HS-5 (cell line): ENCODE measurements at regions not wholly inside any gene's neighbourhood (a gene's known extent, or its start where the extent isn't known, plus 50 kb on each side); places are given as distances from the start of the nearest gene placed in this dataset.

Source experiments
- DNase-seq: peaks from one replicate; pipeline ENCODE4 v3.0.0-alpha.2; 2012; ENCODE audit warnings: low read depth

GRCh38 chr13:22311734-22312404 lies 641.0 kb downstream of the FGF9 start:
- DNase-seq, result no peak

GRCh38 chr13:22312405-22312803 lies 641.5 kb downstream of the FGF9 start:
- no peak for DNase-seq

- no peak for DNase-seq
These were observed 645.7 kb downstream of the FGF9 start for GRCh38 chr13:22316494-22317025.

GRCh38 chr13:22320991-22321390 lies 650.1 kb downstream of the FGF9 start:
- no peak for DNase-seq

GRCh38 chr13:22325761-22326160 lies 654.9 kb downstream of the FGF9 start:
- no peak for DNase-seq

GRCh38 chr13:22332416-22332815 lies 661.5 kb downstream of the FGF9 start:
- no peak for DNase-seq

- no peak for DNase-seq
These were observed 665.6 kb downstream of the FGF9 start for GRCh38 chr13:22336460-22336859.

GRCh38 chr13:22357132-22357531 lies 686.3 kb downstream of the FGF9 start:
- no peak for DNase-seq

GRCh38 chr13:22369090-22369489 lies 698.2 kb downstream of the FGF9 start:
- no peak for DNase-seq

GRCh38 chr13:22369840-22370239 lies 699.0 kb downstream of the FGF9 start:
- DNase-seq, result no peak

GRCh38 chr13:22372261-22372660 lies 701.4 kb downstream of the FGF9 start:
- DNase-seq, result no peak

GRCh38 chr13:22375151-22375550 lies 704.3 kb downstream of the FGF9 start:
- DNase-seq, result no peak

- no peak for DNase-seq
These were observed 717.0 kb downstream of the FGF9 start for GRCh38 chr13:22387899-22388298.

GRCh38 chr13:22399801-22400420 lies 729.0 kb downstream of the FGF9 start:
- no peak for DNase-seq

GRCh38 chr13:22402682-22403081 lies 731.8 kb downstream of the FGF9 start:
- no peak for DNase-seq

- no peak for DNase-seq
These were observed 732.3 kb downstream of the FGF9 start for GRCh38 chr13:22403144-22403543.

GRCh38 chr13:22405891-22406290 lies 735.0 kb downstream of the FGF9 start:
- DNase-seq, result no peak

GRCh38 chr13:22412452-22412851 lies 741.6 kb downstream of the FGF9 start:
- no peak for DNase-seq

GRCh38 chr13:22422023-22422422 lies 751.1 kb downstream of the FGF9 start:
- DNase-seq, result no peak

GRCh38 chr13:22422712-22423111 lies 751.8 kb downstream of the FGF9 start:
- no peak for DNase-seq

- no peak for DNase-seq
These were observed 752.4 kb downstream of the FGF9 start for GRCh38 chr13:22423261-22423660.

GRCh38 chr13:22425087-22425486 lies 754.2 kb downstream of the FGF9 start:
- no peak for DNase-seq

- no peak for DNase-seq
These were observed 753.7 kb upstream of the SGCG start for GRCh38 chr13:22427066-22427465.

- no peak for DNase-seq
These were observed 753.0 kb upstream of the SGCG start for GRCh38 chr13:22427783-22428182.
